A549 (cell line): ENCODE measurements at regions not wholly inside any gene's neighbourhood (a gene's known extent, or its start where the extent isn't known, plus 50 kb on each side); places are given as distances from the start of the nearest gene placed in this dataset.

Source experiments
- ATAC-seq, 2 experiments: fragments of 200-7000 bp in 1 of 2; fragments of >200 bp in 1 of 2; cut with Nextera tagmentation in 1 of 2; cut with Tn5 transposase in 1 of 2; 3 replicates each; pipeline versions ENCODE4 v1.8.0 to v1.9.1; 2018 to 2020; ENCODE audit warnings: mild to moderate bottlenecking in 1 of 2, moderate library complexity in 1 of 2
- CTCF ChIA-PET: fragments of 300-600 bp; sonication (Branson Sonifier 250); formaldehyde crosslinking; extraction: SDS; loops from one replicate; lab custom pipeline; 2021; ENCODE audit warnings: antibody characterized with exemption, inconsistent platforms; lab: Yijun Ruan, JAX
- POLR2A ChIA-PET: fragments of 350-600 bp; formaldehyde crosslinking; extraction: SDS; loops from one replicate; lab custom pipeline; 2021; ENCODE audit warnings: antibody characterized with exemption, inconsistent platforms; lab: Yijun Ruan, JAX
- DNase-seq, 2 experiments: peaks; one replicate each; pipeline versions ENCODE4 v3.0.0 to v3.0.0-alpha.2; 2011 to 2016; ENCODE audit warnings: low read depth in 1 of 2, low spot score in 1 of 2
- FAIRE-seq: peaks from 2 replicates; lab custom pipeline; 2011; peaks lifted over from hg19 to GRCh38; lab: Jason Lieb, UNC
- H3K27ac ChIP-seq, 2 experiments: fragments of >200 bp; sonication (Bioruptor Twin); formaldehyde crosslinking; 3 replicates each; pipeline ENCODE4 v1.5.1; 2016 to 2017
- H3K4me1 ChIP-seq: fragments of >200 bp; sonication (Bioruptor Twin); formaldehyde crosslinking; 3 replicates; pipeline ENCODE4 v1.6.1; 2016
- H3K4me2 ChIP-seq: fragments of >200 bp; sonication (Bioruptor Twin); formaldehyde crosslinking; 3 replicates; pipeline ENCODE4 v1.6.1; 2016
- H3K4me3 ChIP-seq: fragments of >200 bp; sonication (Bioruptor Twin); formaldehyde crosslinking; 3 replicates; pipeline ENCODE4 v1.5.1; 2016
- H3K9me3 ChIP-seq: fragments of >200 bp; sonication (Bioruptor Twin); formaldehyde crosslinking; 3 replicates; pipeline ENCODE4 v1.6.1; 2016
- CEBPB ChIP-seq, 2 experiments: fragments of >200 bp in 1 of 2; sonication (Bioruptor Twin) in 1 of 2; formaldehyde crosslinking in 1 of 2; IDR thresholded peaks; 2 replicates each; pipeline ENCODE4 v1.6.1; 2012 to 2016
- E2F6 ChIP-seq: IDR thresholded peaks from 2 replicates; pipeline ENCODE4 v1.6.1; 2012; ENCODE audit warnings: low read depth, borderline replicate concordance
- EHF ChIP-seq: fragments of 250-450 bp; sonication (Bioruptor Pico); IDR thresholded peaks from 2 replicates; pipeline ENCODE4 v1.5.0; 2020; ENCODE audit warnings: mild to moderate bottlenecking
- EHMT2 ChIP-seq: fragments of 200-600 bp; sonication (generic); IDR thresholded peaks from 2 replicates; pipeline ENCODE4 v1.6.1; 2016; ENCODE audit warnings: antibody characterized with exemption, low read depth, mild to moderate bottlenecking, moderate library complexity
- ELK1 ChIP-seq: fragments of 150-350 bp; IDR thresholded peaks from 2 replicates; pipeline ENCODE4 v1.6.1; 2014; ENCODE audit warnings: low read depth, mild to moderate bottlenecking, low read length
- FOXS1 ChIP-seq: fragments of 250-450 bp; sonication (Bioruptor Pico); IDR thresholded peaks from 2 replicates; pipeline ENCODE4 v1.5.0; 2020; ENCODE audit warnings: mild to moderate bottlenecking, moderate library complexity
- GATA3 ChIP-seq: IDR thresholded peaks from 2 replicates; pipeline ENCODE4 v1.6.1; 2012; ENCODE audit warnings: borderline replicate concordance
- HES2 ChIP-seq: fragments of >200 bp; sonication (Bioruptor Twin); formaldehyde crosslinking; IDR thresholded peaks from 2 replicates; pipeline ENCODE4 v1.6.1; 2016
- HMGXB4 ChIP-seq: fragments of 250-450 bp; sonication (Bioruptor Pico); IDR thresholded peaks from 2 replicates; pipeline ENCODE4 v1.5.0; 2021; ENCODE audit warnings: mild to moderate bottlenecking, moderate library complexity, borderline replicate concordance
- JUN ChIP-seq, 2 experiments: fragments of >200 bp; sonication (Bioruptor Twin); formaldehyde crosslinking; IDR thresholded peaks; 2 replicates in 1 of 2; 3 replicates in 1 of 2; pipeline ENCODE4 v1.6.1; 2016 to 2017
- JUNB ChIP-seq: fragments of >200 bp; sonication (Bioruptor Twin); formaldehyde crosslinking; IDR thresholded peaks from 2 replicates; pipeline ENCODE4 v1.6.1; 2016
- MAFK ChIP-seq: fragments of 450-650 bp; IDR thresholded peaks from 2 replicates; pipeline ENCODE4 v1.6.1; 2014; ENCODE audit not compliant: partially characterized antibody
- MAX ChIP-seq: IDR thresholded peaks from 2 replicates; pipeline ENCODE4 v1.6.1; 2012
- MYC ChIP-seq: IDR thresholded peaks from 2 replicates; pipeline ENCODE4 v1.6.1; 2012; ENCODE audit warnings: mild to moderate bottlenecking, inconsistent platforms, low read length, improper control_type of control experiment, borderline replicate concordance
- NPAS2 ChIP-seq: fragments of 250-450 bp; sonication (Bioruptor Pico); IDR thresholded peaks from 2 replicates; pipeline ENCODE4 v1.8.0; 2022; ENCODE audit warnings: mild to moderate bottlenecking, moderate library complexity, borderline replicate concordance
- POLR2AphosphoS2 ChIP-seq: conservative IDR thresholded peaks from 2 replicates; pipeline ENCODE4 v1.6.1; 2012; ENCODE audit warnings: low read length, improper control_type of control experiment, inconsistent platforms
- RARB ChIP-seq: fragments of 250-450 bp; sonication (Bioruptor Pico); IDR thresholded peaks from 2 replicates; pipeline ENCODE4 v1.8.0; 2021; ENCODE audit warnings: mild to moderate bottlenecking, moderate library complexity
- SMC3 ChIP-seq: fragments of >200 bp; sonication (Bioruptor Twin); formaldehyde crosslinking; IDR thresholded peaks from 3 replicates; pipeline ENCODE4 v1.6.1; 2018; ENCODE audit warnings: inconsistent platforms
- TFCP2L1 ChIP-seq: fragments of 250-450 bp; sonication (Bioruptor Pico); IDR thresholded peaks from 2 replicates; pipeline ENCODE4 v1.5.0; 2021; ENCODE audit warnings: mild to moderate bottlenecking
- ZC3H11A ChIP-seq: fragments of 450-650 bp; IDR thresholded peaks from 2 replicates; pipeline ENCODE4 v1.6.1; 2014; ENCODE audit warnings: antibody characterized with exemption, mild to moderate bottlenecking
- ZSCAN20 ChIP-seq: fragments of 250-450 bp; sonication (Bioruptor Pico); IDR thresholded peaks from 2 replicates; pipeline ENCODE4 v1.8.0; 2022; ENCODE audit warnings: mild to moderate bottlenecking, moderate library complexity
- WGBS: methylation state at CpG from one replicate; pipeline ENCODE4 v1.1.6; 2017; ENCODE audit errors: missing lambda C conversion rate; 5-methylcytosine and 5-hydroxymethylcytosine counted together

- TF ChIP-seq ZSCAN20 (CRISPR knock-in tag), result no peak
- TF ChIP-seq CEBPB (IDR thresholded peaks at IDR 0.05), result no peak
- no peak for TF ChIP-seq POLR2AphosphoS2
- Histone ChIP-seq H3K9me3 (no peaks in the 10 kb centered on the region), H3K27ac (no peak overlapping the region), H3K4me3 (no peak overlapping the region), H3K4me2 (no peak overlapping the region), H3K4me1 (no peaks in the 10 kb centered on the region)
- CTCF ChIA-PET, result no interaction called here
- no peak for FAIRE-seq
- WGBS, result 100% methylated on average over 1 of the region's 1 CpG
- DNase-seq, result no peak
- POLR2A ChIA-PET, result no interaction called here
- no peak for ATAC-seq
Observed at GRCh38 chr1:81142099-81142826, 658.5 kb upstream of the ADGRL2 start.

- H3K9me3 ChIP-seq, result no peaks in the 10 kb centered on the region
- DNase-seq, result no peak
- no peak overlapping the region for H3K4me3 ChIP-seq
- no peak overlapping the region for H3K4me2 ChIP-seq
- no peak for ATAC-seq
- TF ChIP-seq EHMT2, result no peak
- no peak for TF ChIP-seq RARB (CRISPR knock-in tag)
- TF ChIP-seq GATA3, result no peak
- TF ChIP-seq JUN (IDR thresholded peaks at IDR 0.05), result no peak
- TF ChIP-seq POLR2AphosphoS2, result no peak
- no peak for TF ChIP-seq SMC3
- no peak for TF ChIP-seq MYC
- TF ChIP-seq MAFK, result no peak
- no peak for TF ChIP-seq E2F6
- no peak for TF ChIP-seq EHF (CRISPR knock-in tag)
- no peak for TF ChIP-seq HES2
- TF ChIP-seq ZC3H11A, result no peak
- no peak for TF ChIP-seq JUNB
- TF ChIP-seq CEBPB (IDR thresholded peaks at IDR 0.05), result no peak
- TF ChIP-seq HMGXB4 (CRISPR knock-in tag), result no peak
- TF ChIP-seq TFCP2L1 (CRISPR knock-in tag), result no peak
- ChIA-PET CTCF (no interaction called here), POLR2A (no interaction called here)
- WGBS, result 51% methylated on average over 6 of the region's 6 CpGs
- no peak overlapping the region for H3K27ac ChIP-seq
- FAIRE-seq, result no peak
- no peaks in the 10 kb centered on the region for H3K4me1 ChIP-seq
Observed at GRCh38 chr1:81135524-81135923, 665.2 kb upstream of the ADGRL2 start.

- no peak overlapping the region for H3K27ac ChIP-seq
- H3K4me2 ChIP-seq, result no peak overlapping the region
- no peak for FAIRE-seq
- CTCF ChIA-PET, result no interaction called here
- TF ChIP-seq NPAS2 (CRISPR knock-in tag), result no peak
- TF ChIP-seq E2F6, result no peak
- TF ChIP-seq MAX, result no peak
- TF ChIP-seq FOXS1 (CRISPR knock-in tag), result no peak
- no peak for TF ChIP-seq ELK1
- TF ChIP-seq, all 56 proteins: peak for 0
- 34% methylated on average over 3 of the region's 3 CpGs for WGBS
- POLR2A ChIA-PET, result no interaction called here
- ATAC-seq (no peak), DNase-seq (no peak)
- Histone ChIP-seq H3K4me3 (no peak overlapping the region), H3K9me3 (no peaks in the 10 kb centered on the region), H3K4me1 (no peaks in the 10 kb centered on the region)
Observed at GRCh38 chr1:81129776-81130175, 671.0 kb upstream of the ADGRL2 start.
